Esophagus muscularis mucosa (tissue), 3 donors: ENCODE measurements at regions not wholly inside any gene's neighbourhood (a gene's known extent, or its start where the extent isn't known, plus 50 kb on each side); places are given as distances from the start of the nearest gene placed in this dataset.

Experiments used
- CTCF ChIP-seq, 3 experiments: fragments of 200-600 bp in 2 of 3; fragments of 450-650 bp in 1 of 3; sonication (generic) in 2 of 3; IDR thresholded peaks; one replicate each; pipeline ENCODE4 v1.5.1; 2017 to 2019; ENCODE audit warnings: antibody characterized with exemption in 3 of 3, mild to moderate bottlenecking in 2 of 3, moderate library complexity in 1 of 3
- POLR2A ChIP-seq: fragments of 450-650 bp; IDR thresholded peaks from one replicate; pipeline ENCODE4 v1.6.1; 2017; ENCODE audit warnings: antibody characterized with exemption, moderate library complexity, mild to moderate bottlenecking, low read depth

DNA sequence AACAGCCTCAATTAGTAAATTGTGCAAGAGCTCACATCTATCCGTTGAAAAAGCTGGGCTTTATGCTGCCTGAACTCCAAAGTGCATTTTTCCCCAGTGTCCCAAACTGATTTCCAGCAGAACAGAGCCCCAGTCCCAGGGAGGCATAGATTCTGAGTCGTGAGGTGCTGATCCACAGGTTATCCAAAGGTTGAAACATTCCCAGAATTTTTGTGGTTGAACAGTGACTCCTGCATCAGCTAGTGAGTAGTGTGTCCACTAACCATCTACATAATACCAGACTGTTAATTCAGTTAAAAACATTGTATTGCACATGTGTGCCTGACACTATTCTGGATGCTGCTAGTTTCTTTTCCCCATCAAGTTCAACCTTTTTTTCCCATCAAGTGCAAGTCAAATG lies 761.5 kb downstream of the GATA3 start:
- TF ChIP-seq POLR2A (no peak), CTCF (IDR thresholded peaks at IDR 0.05) (no peak)
